Liver (tissue), 8 donors: ENCODE measurements at regions not wholly inside any gene's neighbourhood (a gene's known extent, or its start where the extent isn't known, plus 50 kb on each side); places are given as distances from the start of the nearest gene placed in this dataset.

ENCODE experiments used
- DNase-seq: peaks from one replicate; pipeline ENCODE4 v3.0.0-alpha.2; 2017; ENCODE audit warnings: low spot score
- H3K27ac ChIP-seq, 2 donors: one replicate each; pipeline ENCODE4 v1.7.0; 2013; ENCODE audit warnings: inconsistent platforms in 2 of 2, low read length in 2 of 2, control low read depth in 1 of 2, low read depth in 1 of 2, mild to moderate bottlenecking in 1 of 2
- H3K27me3 ChIP-seq, 4 donors: one replicate each; pipeline versions ENCODE4 v1.6.1 to v1.7.0; 2013; ENCODE audit warnings: low read length in 3 of 4, inconsistent platforms in 1 of 4, mild to moderate bottlenecking in 1 of 4, moderate library complexity in 1 of 4; ENCODE audit not compliant: control insufficient read depth in 4 of 4, insufficient read depth in 4 of 4
- H3K36me3 ChIP-seq, 4 donors: one replicate each; pipeline versions ENCODE4 v1.6.1 to v1.7.0; 2013; ENCODE audit warnings: low read length in 3 of 4, mild to moderate bottlenecking in 3 of 4, low read depth in 1 of 4, moderate library complexity in 1 of 4; ENCODE audit not compliant: control insufficient read depth in 4 of 4, insufficient read depth in 3 of 4
- H3K4me1 ChIP-seq, 4 donors: one replicate each; pipeline versions ENCODE4 v1.6.1 to v1.7.0; 2013; ENCODE audit warnings: low read length in 3 of 4, mild to moderate bottlenecking in 3 of 4, moderate library complexity in 1 of 4; ENCODE audit not compliant: control insufficient read depth in 4 of 4, insufficient read depth in 4 of 4
- H3K4me3 ChIP-seq, 3 donors: one replicate each; pipeline versions ENCODE4 v1.6.1 to v1.7.0; 2013; ENCODE audit warnings: low read length in 3 of 3, control low read depth in 1 of 3, low read depth in 1 of 3, mild to moderate bottlenecking in 1 of 3
- H3K9ac ChIP-seq, 2 donors: one replicate each; pipeline ENCODE4 v1.7.0; 2013; ENCODE audit warnings: low read length in 2 of 2, mild to moderate bottlenecking in 2 of 2, moderate library complexity in 2 of 2, control low read depth in 1 of 2, low read depth in 1 of 2
- H3K9me3 ChIP-seq, 4 donors: one replicate each; pipeline versions ENCODE4 v1.6.1 to v1.7.0; 2013; ENCODE audit warnings: low read length in 3 of 4; ENCODE audit not compliant: control insufficient read depth in 4 of 4
- CTCF ChIP-seq: fragments of 150-350 bp; IDR thresholded peaks from 2 replicates; pipeline ENCODE4 v1.5.1; 2017; ENCODE audit warnings: improper control_type of control experiment, low read depth, low read length; ENCODE audit not compliant: missing input control
- EGR1 ChIP-seq, 2 donors: IDR thresholded peaks; 2 replicates each; pipeline ENCODE4 v1.6.1; 2016 to 2018; ENCODE audit warnings: antibody characterized with exemption in 2 of 2, low read depth in 2 of 2
- FOXA1 ChIP-seq: IDR thresholded peaks from 2 replicates; pipeline ENCODE4 v1.6.1; 2016; ENCODE audit warnings: antibody characterized with exemption
- FOXA2 ChIP-seq: IDR thresholded peaks from 2 replicates; pipeline ENCODE4 v1.6.1; 2016; ENCODE audit warnings: antibody characterized with exemption
- GABPA ChIP-seq, 2 donors: IDR thresholded peaks in 1 of 2; conservative IDR thresholded peaks in 1 of 2; 2 replicates each; pipeline ENCODE4 v1.6.1; 2016; ENCODE audit warnings: antibody characterized with exemption in 2 of 2, mild to moderate bottlenecking in 1 of 2, moderate library complexity in 1 of 2
- HNF4A ChIP-seq, 2 donors: conservative IDR thresholded peaks; 2 replicates each; pipeline ENCODE4 v1.6.1; 2016; ENCODE audit warnings: antibody characterized with exemption in 2 of 2, mild to moderate bottlenecking in 2 of 2
- HNF4G ChIP-seq: IDR thresholded peaks from 2 replicates; pipeline ENCODE4 v1.6.1; 2016; ENCODE audit warnings: antibody characterized with exemption
- JUND ChIP-seq, 2 donors: IDR thresholded peaks; 2 replicates each; pipeline ENCODE4 v1.6.1; 2016; ENCODE audit warnings: antibody characterized with exemption in 2 of 2
- MAX ChIP-seq: IDR thresholded peaks from 2 replicates; pipeline ENCODE4 v1.6.1; 2016; ENCODE audit warnings: antibody characterized with exemption
- NR2F2 ChIP-seq: IDR thresholded peaks from 2 replicates; pipeline ENCODE4 v1.6.1; 2016; ENCODE audit warnings: antibody characterized with exemption
- RAD21 ChIP-seq, 2 donors: IDR thresholded peaks; 2 replicates each; pipeline ENCODE4 v1.6.1; 2016; ENCODE audit warnings: antibody characterized with exemption in 2 of 2, mild to moderate bottlenecking in 2 of 2
- REST ChIP-seq: IDR thresholded peaks from 2 replicates; pipeline ENCODE4 v1.6.1; 2016; ENCODE audit warnings: antibody characterized with exemption, mild to moderate bottlenecking
- RXRA ChIP-seq, 2 donors: IDR thresholded peaks; 2 replicates each; pipeline ENCODE4 v1.6.1; 2017 to 2018; ENCODE audit warnings: antibody characterized with exemption in 2 of 2, mild to moderate bottlenecking in 1 of 2
- SP1 ChIP-seq: IDR thresholded peaks from 2 replicates; pipeline ENCODE4 v1.6.1; 2018; ENCODE audit warnings: antibody characterized with exemption, mild to moderate bottlenecking
- TAF1 ChIP-seq: conservative IDR thresholded peaks from 2 replicates; pipeline ENCODE4 v1.6.1; 2016; ENCODE audit warnings: antibody characterized with exemption, mild to moderate bottlenecking
- YY1 ChIP-seq: IDR thresholded peaks from 2 replicates; pipeline ENCODE4 v1.6.1; 2016; ENCODE audit warnings: antibody characterized with exemption, mild to moderate bottlenecking
- ZBTB33 ChIP-seq: IDR thresholded peaks from 2 replicates; pipeline ENCODE4 v1.6.1; 2016; ENCODE audit warnings: antibody characterized with exemption
- WGBS: extraction: QIAGEN DNeasy Blood & Tissue Kit; methylation state at CpG from one replicate; pipeline ENCODE4 v1.1.7; 2013; 5-methylcytosine and 5-hydroxymethylcytosine counted together
- donor health status: healthy.
- donor health status: healthy.
- donor health status: healthy.
- donor health status: healthy.
- donor health status: healthy.

GRCh38 chr14:34020014-34020413 is 69.1 kb upstream of the EGLN3 start:
- Histone ChIP-seq H3K4me1 (peaks cover 0 to 7% (median 0%) of the 10 kb centered on the region in 4 donors), H3K27me3 (no peaks in the 10 kb centered on the region), H3K4me3 (no peak overlapping the region), H3K9me3 (no peaks in the 10 kb centered on the region), H3K9ac (no peak overlapping the region), H3K36me3 (no peaks in the 10 kb centered on the region), H3K27ac (no peak overlapping the region)
- TF ChIP-seq HNF4G (no peak), ZBTB33 (no peak), HNF4A (conservative IDR thresholded peaks at IDR 0.05) (no peak), FOXA1 (no peak), GABPA (IDR thresholded peaks at IDR 0.05 in 1 of 2, conservative IDR thresholded peaks at IDR 0.05 in 1 of 2) (no peak), RXRA (IDR thresholded peaks at IDR 0.05) (no peak), SP1 (no peak), EGR1 (IDR thresholded peaks at IDR 0.05; ENCODE audit: low read depth in 2 of 2) (no peak)
- DNase-seq = no peak
- 85% methylated on average over 3 of the region's 3 CpGs for WGBS

- H3K27ac ChIP-seq = no peak overlapping the region
- no peak for DNase-seq
- 53% methylated on average over 17 of the region's 17 CpGs for WGBS
Measured at GRCh38 chr14:34018564-34019244, 67.8 kb upstream of the EGLN3 start.

More at GRCh38 chr14:34018564-34019244, 67.8 kb upstream of the EGLN3 start:
- peaks cover 0 to 7% (median 0%) of the 10 kb centered on the region in 4 donors for H3K4me1 ChIP-seq
- H3K27me3 ChIP-seq = no peaks in the 10 kb centered on the region
- no peak for TF ChIP-seq FOXA2
- TF ChIP-seq TAF1 = no peak
- no peak for TF ChIP-seq YY1
- TF ChIP-seq MAX = no peak
- no peak for TF ChIP-seq RXRA (IDR thresholded peaks at IDR 0.05)
- TF ChIP-seq JUND (IDR thresholded peaks at IDR 0.05) = no peak
- TF ChIP-seq NR2F2 = no peak
- no peak for TF ChIP-seq RAD21 (IDR thresholded peaks at IDR 0.05)
- no peak for TF ChIP-seq ZBTB33
- no peak for TF ChIP-seq GABPA (IDR thresholded peaks at IDR 0.05 in 1 of 2, conservative IDR thresholded peaks at IDR 0.05 in 1 of 2)
- no peak for TF ChIP-seq FOXA1
- TF ChIP-seq REST = no peak
- no peak for TF ChIP-seq CTCF
- no peak for TF ChIP-seq HNF4G
- no peak overlapping the region for H3K9ac ChIP-seq
- H3K4me3 ChIP-seq = no peak overlapping the region
- H3K9me3 ChIP-seq = no peaks in the 10 kb centered on the region
- no peaks in the 10 kb centered on the region for H3K36me3 ChIP-seq
